ENCODE measurements at regions not wholly inside any gene's neighbourhood (a gene's known extent, or its start where the extent isn't known, plus 50 kb on each side); places are given as distances from the start of the nearest gene placed in this dataset.

DNA sequence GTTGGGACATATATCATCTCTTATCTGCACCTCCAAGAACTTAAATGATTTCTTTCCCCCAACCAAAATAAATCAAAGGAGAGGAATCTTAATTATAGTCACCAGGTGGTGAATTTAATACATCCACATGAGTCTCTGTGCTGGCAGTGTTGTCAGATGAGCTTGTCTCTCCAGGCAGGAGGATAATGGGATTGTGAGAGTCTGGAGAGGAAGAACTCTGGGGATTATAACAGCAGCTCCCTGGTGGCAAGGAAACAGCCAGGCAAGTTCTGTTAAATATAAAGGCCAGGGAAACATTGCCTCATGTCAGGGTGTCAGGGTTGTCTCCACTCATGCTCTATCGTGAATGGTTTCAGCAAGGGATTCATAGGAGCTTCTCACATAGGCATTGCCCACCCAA lies 80.8 kb downstream of the TLR4 start:
- no peak for TF ChIP-seq POLR2A (IDR thresholded peaks at IDR 0.05)
- TF ChIP-seq, protein P1, sequence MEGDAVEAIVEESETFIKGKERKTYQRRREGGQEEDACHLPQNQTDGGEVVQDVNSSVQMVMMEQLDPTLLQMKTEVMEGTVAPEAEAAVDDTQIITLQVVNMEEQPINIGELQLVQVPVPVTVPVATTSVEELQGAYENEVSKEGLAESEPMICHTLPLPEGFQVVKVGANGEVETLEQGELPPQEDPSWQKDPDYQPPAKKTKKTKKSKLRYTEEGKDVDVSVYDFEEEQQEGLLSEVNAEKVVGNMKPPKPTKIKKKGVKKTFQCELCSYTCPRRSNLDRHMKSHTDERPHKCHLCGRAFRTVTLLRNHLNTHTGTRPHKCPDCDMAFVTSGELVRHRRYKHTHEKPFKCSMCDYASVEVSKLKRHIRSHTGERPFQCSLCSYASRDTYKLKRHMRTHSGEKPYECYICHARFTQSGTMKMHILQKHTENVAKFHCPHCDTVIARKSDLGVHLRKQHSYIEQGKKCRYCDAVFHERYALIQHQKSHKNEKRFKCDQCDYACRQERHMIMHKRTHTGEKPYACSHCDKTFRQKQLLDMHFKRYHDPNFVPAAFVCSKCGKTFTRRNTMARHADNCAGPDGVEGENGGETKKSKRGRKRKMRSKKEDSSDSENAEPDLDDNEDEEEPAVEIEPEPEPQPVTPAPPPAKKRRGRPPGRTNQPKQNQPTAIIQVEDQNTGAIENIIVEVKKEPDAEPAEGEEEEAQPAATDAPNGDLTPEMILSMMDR (IDR thresholded peaks at IDR 0.05), result no peak
